ENCODE measurements at regions not wholly inside any gene's neighbourhood (a gene's known extent, or its start where the extent isn't known, plus 50 kb on each side); places are given as distances from the start of the nearest gene placed in this dataset.

- TF ChIP-seq IRF1 (CRISPR knock-in tag; IDR thresholded peaks at IDR 0.05; ENCODE audit: borderline replicate concordance) (no peak), ZKSCAN1 (IDR thresholded peaks at IDR 0.05; ENCODE audit: low read depth, low read length) (no peak), ID3 (CRISPR knock-in tag; IDR thresholded peaks at IDR 0.05) (no peak), ID3 (tag; IDR thresholded peaks at IDR 0.05) (no peak)
- H3K36me3 ChIP-seq (ENCODE audit: control insufficient read depth, insufficient read depth, low read length): no peaks in the 10 kb centered on the region
- no peak for FAIRE-seq
- WGBS (ENCODE audit: insufficient coverage, low coverage, missing lambda C conversion rate): 0% methylated on average over 4 of the region's 17 CpGs
- no TSS peak for BruUV-seq (replicated peaks)
- H3K9me1 ChIP-seq (ENCODE audit: control insufficient read depth, insufficient read depth, low read length): no peaks in the 10 kb centered on the region
- H2AFZ ChIP-seq (ENCODE audit: low read depth, low read length): no peak overlapping the region
- ATAC-seq: no peak
- H3K4me2 ChIP-seq (ENCODE audit: insufficient read depth, low read length): no peak overlapping the region
- intact Hi-C loops (cut with micrococcal nuclease) (no loop called here), in situ Hi-C loops (cut with MboI) (no loop called here)
- H4K20me1 ChIP-seq (replicated peaks; ENCODE audit: control insufficient read depth, insufficient read depth, low read length): peaks cover 11% of the 10 kb centered on the region; the same call in 1 of the 2 replicates
- no peak overlapping the region for H3K9ac ChIP-seq (ENCODE audit: insufficient read depth in 1 of 2, low read depth in 2 of 2, low read length in 2 of 2)
- H3K79me2 ChIP-seq (ENCODE audit: control insufficient read depth, insufficient read depth, low read length): no peaks in the 10 kb centered on the region
- H3K4me1 ChIP-seq (replicated peaks in 1 of 2; ENCODE audit: control insufficient read depth in 2 of 2, insufficient read depth in 2 of 2, low read length in 2 of 2): no peaks in the 10 kb centered on the region
- no peaks in the 10 kb centered on the region for H3K9me3 ChIP-seq (replicated peaks; ENCODE audit: control insufficient read depth, insufficient read depth, low read depth, low read length)
- no peak overlapping the region for H3K4me3 ChIP-seq
- no peak for DNase-seq (ENCODE audit: extremely low read depth in 1 of 4, low spot score in 3 of 4)
- H3K27ac ChIP-seq (ENCODE audit: extremely low read depth, low read depth, low read length): no peak overlapping the region
- ChIA-PET POLR2A (no interaction called here), CTCF (ENCODE audit: low intra/inter-chr PET ratio) (no interaction called here)
- peaks cover 8 to 77% of the 10 kb centered on the region in 2 experiments; a peak in 4 of 5 replicates for H3K27me3 ChIP-seq (ENCODE audit: control insufficient read depth in 2 of 2, insufficient read depth in 2 of 2, low read length in 2 of 2)
These were observed 98.7 kb upstream of the SDK2 start for GRCh38 chr17:73742948-73743381.
